SK-N-SH treated with all-trans-retinoic acid at 6 μM for 48 hours (cell line): ENCODE measurements at regions not wholly inside any gene's neighbourhood (a gene's known extent, or its start where the extent isn't known, plus 50 kb on each side); places are given as distances from the start of the nearest gene placed in this dataset.

Experiments
- ATAC-seq: fragments of 200-7000 bp; cut with Tn5 transposase; 3 replicates; pipeline ENCODE4 v1.9.1; 2020; ENCODE audit warnings: mild to moderate bottlenecking, moderate library complexity
- ARNTL ChIP-seq: fragments of 450-650 bp; formaldehyde crosslinking; IDR thresholded peaks from 2 replicates; pipeline ENCODE4 v1.5.0; 2020; ENCODE audit warnings: low read depth, mild to moderate bottlenecking, moderate library complexity, borderline replicate concordance
- BACH2 ChIP-seq: fragments of 250-450 bp; sonication (Bioruptor Pico); IDR thresholded peaks from 2 replicates; pipeline ENCODE4 v1.9.0; 2021; ENCODE audit warnings: mild to moderate bottlenecking, borderline replicate concordance
- CSDC2 ChIP-seq: fragments of 250-450 bp; sonication (Bioruptor Pico); IDR thresholded peaks from 2 replicates; pipeline ENCODE4 v1.5.0; 2020; ENCODE audit warnings: mild to moderate bottlenecking, moderate library complexity
- CSRNP3 ChIP-seq: fragments of 250-450 bp; sonication (Bioruptor Pico); IDR thresholded peaks from 2 replicates; pipeline ENCODE4 v1.5.1; 2021; ENCODE audit warnings: mild to moderate bottlenecking, moderate library complexity
- ESRRG ChIP-seq: fragments of 250-450 bp; sonication (Bioruptor Pico); IDR thresholded peaks from 2 replicates; pipeline ENCODE4 v1.6.1; 2021; ENCODE audit warnings: mild to moderate bottlenecking
- GLIS3 ChIP-seq: fragments of 250-450 bp; sonication (Bioruptor Pico); IDR thresholded peaks from 2 replicates; pipeline ENCODE4 v1.5.0; 2020; ENCODE audit warnings: mild to moderate bottlenecking, moderate library complexity
- ISL1 ChIP-seq: fragments of 250-450 bp; sonication (Bioruptor Pico); IDR thresholded peaks from 2 replicates; pipeline ENCODE4 v2.1.2; 2022; ENCODE audit warnings: mild to moderate bottlenecking, moderate library complexity
- OSR1 ChIP-seq: fragments of 250-450 bp; sonication (Bioruptor Pico); IDR thresholded peaks from 2 replicates; pipeline ENCODE4 v1.8.0; 2022; ENCODE audit warnings: moderate library complexity, mild to moderate bottlenecking, inconsistent platforms
- PATZ1 ChIP-seq: fragments of 250-450 bp; sonication (Bioruptor Pico); IDR thresholded peaks from 2 replicates; pipeline ENCODE4 v1.8.0; 2020; ENCODE audit warnings: mild to moderate bottlenecking, moderate library complexity, borderline replicate concordance
- POU6F1 ChIP-seq: fragments of 250-450 bp; sonication (Bioruptor Pico); IDR thresholded peaks from 2 replicates; pipeline ENCODE4 v1.8.0; 2021; ENCODE audit warnings: low read depth, mild to moderate bottlenecking, moderate library complexity, borderline replicate concordance
- PPARA ChIP-seq: fragments of 250-450 bp; sonication (Bioruptor Pico); IDR thresholded peaks from 2 replicates; pipeline ENCODE4 v1.5.0; 2020; ENCODE audit warnings: mild to moderate bottlenecking, borderline replicate concordance
- RARB ChIP-seq: fragments of 250-450 bp; sonication (Bioruptor Pico); IDR thresholded peaks from 2 replicates; pipeline ENCODE4 v1.8.0; 2021; ENCODE audit warnings: mild to moderate bottlenecking, moderate library complexity
- SNAI2 ChIP-seq: fragments of 250-450 bp; sonication (Bioruptor Pico); IDR thresholded peaks from 2 replicates; pipeline ENCODE4 v1.5.0; 2020; ENCODE audit warnings: mild to moderate bottlenecking, moderate library complexity
- TCF4 ChIP-seq: fragments of 250-450 bp; sonication (Bioruptor Pico); IDR thresholded peaks from 2 replicates; pipeline ENCODE4 v1.8.0; 2021; ENCODE audit warnings: mild to moderate bottlenecking, moderate library complexity, borderline replicate concordance
- TOX ChIP-seq: fragments of 250-450 bp; sonication (Bioruptor Pico); IDR thresholded peaks from 2 replicates; pipeline ENCODE4 v1.8.0; 2021; ENCODE audit warnings: mild to moderate bottlenecking, moderate library complexity, borderline replicate concordance
- TSHZ2 ChIP-seq: fragments of 250-450 bp; sonication (Bioruptor Pico); IDR thresholded peaks from 2 replicates; pipeline ENCODE4 v1.5.0; 2020; ENCODE audit warnings: mild to moderate bottlenecking, moderate library complexity
- ZC3H10 ChIP-seq: fragments of 250-450 bp; sonication (Bioruptor Pico); IDR thresholded peaks from 2 replicates; pipeline ENCODE4 v1.5.1; 2021; ENCODE audit warnings: mild to moderate bottlenecking, moderate library complexity
- ZFP3 ChIP-seq: fragments of 250-450 bp; sonication (Bioruptor Pico); IDR thresholded peaks from 2 replicates; pipeline ENCODE4 v1.5.0; 2020; ENCODE audit warnings: mild to moderate bottlenecking, moderate library complexity
- ZFP30 ChIP-seq: fragments of 450-650 bp; formaldehyde crosslinking; IDR thresholded peaks from 2 replicates; pipeline ENCODE4 v1.5.0; 2022; ENCODE audit warnings: mild to moderate bottlenecking, moderate library complexity
- ZNF565 ChIP-seq: fragments of 450-650 bp; formaldehyde crosslinking; conservative IDR thresholded peaks from 2 replicates; pipeline ENCODE4 v1.5.0; 2020; ENCODE audit warnings: low read depth, mild to moderate bottlenecking, moderate library complexity
- ZNF70 ChIP-seq: fragments of 450-650 bp; formaldehyde crosslinking; IDR thresholded peaks from 2 replicates; pipeline ENCODE4 v1.5.0; 2020; ENCODE audit warnings: mild to moderate bottlenecking, moderate library complexity
- ZNF8 ChIP-seq: fragments of 450-650 bp; formaldehyde crosslinking; IDR thresholded peaks from 2 replicates; pipeline ENCODE4 v1.5.0; 2020; ENCODE audit warnings: mild to moderate bottlenecking, moderate library complexity

DNA sequence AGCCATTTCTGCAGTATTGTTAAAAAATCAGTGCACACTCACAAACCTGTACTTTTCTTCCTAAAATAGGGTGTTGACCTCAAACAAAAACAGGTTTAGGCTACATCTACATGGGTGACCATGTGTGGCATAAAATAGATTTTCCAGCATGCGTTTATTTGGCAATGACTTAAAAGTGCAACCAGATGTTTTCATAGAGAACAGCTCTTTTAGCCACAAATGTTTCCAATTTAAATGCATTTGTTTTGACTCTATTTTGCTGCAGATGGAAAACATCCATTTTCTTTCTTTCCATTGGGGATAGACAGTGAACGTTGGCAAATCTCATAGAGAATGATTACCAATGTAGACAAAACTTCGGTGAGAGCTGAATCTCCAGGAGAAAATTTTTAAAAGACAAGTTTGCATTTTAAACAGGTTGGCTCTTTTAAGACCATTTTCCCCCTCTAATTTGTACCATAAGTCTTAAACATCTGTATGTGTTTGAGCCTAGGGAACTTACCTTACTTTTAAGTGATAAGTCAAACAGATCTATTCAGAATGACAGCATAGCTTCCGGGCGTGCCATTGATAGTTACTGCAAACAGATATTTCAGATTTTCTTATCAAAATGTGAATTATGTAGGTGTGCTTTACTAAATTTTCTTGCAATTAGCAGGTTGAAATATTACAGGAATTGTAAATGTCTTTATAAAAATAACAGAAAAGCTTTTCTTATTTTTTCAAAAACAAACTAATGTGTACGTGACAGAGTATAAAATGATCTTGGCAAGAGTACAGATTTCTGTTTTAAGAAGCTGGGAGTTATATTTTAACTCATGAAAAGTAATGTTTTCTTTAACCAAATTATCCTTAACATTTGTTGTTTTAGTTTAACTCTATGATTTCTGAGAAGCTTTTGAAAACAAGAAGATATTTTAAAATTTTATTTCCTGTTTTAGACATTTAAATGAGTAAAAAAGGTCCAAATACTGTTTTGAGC, 144.9 kb downstream of the HGF start:
- TF ChIP-seq ZC3H10 (CRISPR knock-in tag) (no peak), TCF4 (CRISPR knock-in tag) (peak; percentile 80), ZFP3 (CRISPR knock-in tag) (peak; percentile 43; the same call in 1 of the 2 replicates)
- ATAC-seq = peak; percentile 51

DNA sequence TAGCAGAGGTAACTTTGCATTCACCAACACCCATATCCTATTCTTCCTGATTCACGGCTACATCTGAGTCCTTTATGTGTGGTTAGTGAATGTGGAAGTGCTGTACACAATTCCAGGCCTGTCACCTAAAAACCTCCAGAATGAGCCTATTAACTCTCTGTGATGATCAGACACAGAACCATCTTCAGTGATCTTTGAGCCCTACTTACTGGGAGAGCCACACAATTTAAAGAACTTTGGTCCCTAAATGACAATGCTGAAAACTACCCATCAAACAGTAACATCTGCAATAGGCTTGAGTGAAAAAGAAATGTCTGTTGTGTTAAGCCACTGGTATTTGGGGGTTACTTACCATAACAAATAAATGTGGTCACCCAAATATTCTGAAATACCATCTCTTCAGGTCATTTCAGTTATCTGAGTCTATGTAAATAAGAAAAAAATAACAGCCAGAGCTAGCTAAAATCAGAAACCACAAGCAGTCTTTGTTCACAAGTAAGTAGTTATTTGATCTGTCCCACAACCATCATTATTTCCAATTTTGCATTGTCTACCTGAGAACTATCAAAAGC, 145.7 kb downstream of the HGF start:
- no peak; the same call in 2 of the 3 replicates for ATAC-seq
- TF ChIP-seq SNAI2 (peak; percentile 15; the same call in 1 of the 2 replicates), ZNF70 (CRISPR knock-in tag) (no peak)

DNA sequence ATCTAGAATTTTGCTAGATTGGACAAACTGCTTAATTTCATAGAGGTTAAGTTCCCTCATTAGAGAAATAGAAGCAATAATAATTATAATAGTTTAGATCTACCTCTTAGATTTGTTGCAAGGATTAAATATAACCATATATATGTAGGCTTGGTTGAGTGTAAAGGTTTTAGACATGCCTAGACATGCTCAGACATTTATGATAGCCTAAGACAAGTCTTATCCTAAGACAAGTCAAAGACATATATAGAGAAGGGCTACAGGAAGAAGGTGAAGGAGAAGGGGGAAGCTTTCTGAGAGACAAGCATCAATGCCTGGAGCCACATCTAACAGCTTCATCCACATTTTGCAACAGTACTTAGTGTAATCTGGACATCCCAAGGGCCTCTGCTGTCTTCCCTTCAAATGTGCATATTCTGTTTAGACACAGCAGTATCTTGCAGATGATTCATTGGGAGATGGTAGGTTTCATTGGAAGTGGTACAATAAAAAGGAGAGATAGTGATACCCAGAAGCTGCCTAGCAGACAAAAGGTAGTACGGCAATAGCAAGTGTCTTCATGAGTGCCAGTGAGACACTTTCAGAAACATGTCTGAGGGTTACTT, 146.5 kb downstream of the HGF start:
- TF ChIP-seq TOX (CRISPR knock-in tag) (no peak), PPARA (CRISPR knock-in tag) (no peak), GLIS3 (CRISPR knock-in tag) (no peak), TCF4 (CRISPR knock-in tag) (no peak), SNAI2 (peak; percentile 84; the same call in 1 of the 2 replicates), ZNF565 (CRISPR knock-in tag) (no peak), ARNTL (no peak), ZNF8 (CRISPR knock-in tag) (peak; percentile 17; the same call in 1 of the 2 replicates), ZFP30 (CRISPR knock-in tag) (no peak), BACH2 (no peak), ZNF70 (CRISPR knock-in tag) (no peak), CSDC2 (CRISPR knock-in tag) (0 out of 2 replicates have a peak, but pooled peaks have one; percentile 13), ISL1 (0 out of 2 replicates have a peak, but pooled peaks have one; percentile 28)
- ATAC-seq = no peak

DNA sequence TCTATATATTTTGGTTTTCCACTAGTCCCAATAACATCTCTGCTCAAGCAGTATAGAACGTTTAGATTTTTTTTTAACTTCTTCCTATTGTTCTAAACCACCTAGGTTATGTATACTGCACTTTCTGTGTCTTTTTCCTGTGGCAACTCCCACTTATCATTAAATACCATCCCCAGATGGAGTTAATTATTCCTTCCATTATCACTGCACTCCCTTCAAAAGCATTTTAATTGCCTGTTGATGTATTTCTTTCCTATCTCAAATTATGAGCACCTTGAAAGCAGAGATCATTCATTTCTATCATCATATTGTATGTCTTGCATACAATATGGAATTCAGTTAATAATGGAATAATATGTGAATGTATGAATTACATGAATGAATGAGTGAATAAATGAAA, 148.0 kb downstream of the HGF start:
- TF ChIP-seq ZNF565 (CRISPR knock-in tag) (no peak), ISL1 (peak; percentile 53; the same call in 1 of the 2 replicates), ZFP3 (CRISPR knock-in tag) (no peak), SNAI2 (no peak), PATZ1 (CRISPR knock-in tag) (no peak), ESRRG (CRISPR knock-in tag) (no peak), ZC3H10 (CRISPR knock-in tag) (no peak), CSDC2 (CRISPR knock-in tag) (no peak), OSR1 (no peak), CSRNP3 (CRISPR knock-in tag) (0 out of 2 replicates have a peak, but pooled peaks have one; percentile 35), ARNTL (no peak), ZNF8 (CRISPR knock-in tag) (no peak), TSHZ2 (CRISPR knock-in tag) (no peak), RARB (CRISPR knock-in tag) (no peak), BACH2 (no peak), ZFP30 (CRISPR knock-in tag) (no peak), TCF4 (CRISPR knock-in tag) (peak; percentile 81), POU6F1 (no peak), GLIS3 (CRISPR knock-in tag) (no peak)
- no peak for ATAC-seq
